Prostate gland (tissue), 2 donors: ENCODE measurements at regions not wholly inside any gene's neighbourhood (a gene's known extent, or its start where the extent isn't known, plus 50 kb on each side); places are given as distances from the start of the nearest gene placed in this dataset.

Source experiments
- DNase-seq: peaks from one replicate; pipeline ENCODE4 v3.0.0-alpha.2; 2019; ENCODE audit warnings: low spot score
- H3K27ac ChIP-seq, 2 donors: fragments of 200-600 bp; sonication (generic); 2 replicates each; pipeline ENCODE4 v1.5.1; 2017 to 2019
- H3K27me3 ChIP-seq: fragments of 200-600 bp; sonication (generic); replicated peaks from 2 replicates; pipeline ENCODE4 v1.5.1; 2019; ENCODE audit not compliant: insufficient read depth
- H3K36me3 ChIP-seq, 2 donors: fragments of 200-600 bp; sonication (generic); 1 replicate in 1 of 2; 2 replicates in 1 of 2; pipeline versions ENCODE4 v1.5.1 to v1.8.1; 2017 to 2019
- H3K4me1 ChIP-seq: fragments of 200-600 bp; sonication (generic); replicated peaks from 2 replicates; pipeline ENCODE4 v1.5.1; 2019
- H3K4me3 ChIP-seq, 2 donors: fragments of 200-600 bp; sonication (generic); 2 replicates each; pipeline ENCODE4 v1.5.1; 2017 to 2019
- H3K9me3 ChIP-seq: fragments of 200-600 bp; sonication (generic); 2 replicates; pipeline ENCODE4 v1.5.1; 2017
- WGBS: methylation state at CpG from one replicate; pipeline ENCODE4 v1.1.5; 2018; 5-methylcytosine and 5-hydroxymethylcytosine counted together
- intact Hi-C: fragments of 100-400 bp; cut with DNase I; formaldehyde crosslinking; loops from one replicate; pipeline ENCODE4 v1.14.2; 2022
- TF ChIP-seq, protein P1 (sequence below), 4 experiments: fragments of 200-600 bp in 2 of 4; fragments of 450-650 bp in 2 of 4; sonication (generic) in 2 of 4; IDR thresholded peaks; 1 replicate in 3 of 4; 2 replicates in 1 of 4; pipeline ENCODE4 v1.5.1; 2016 to 2019; ENCODE audit warnings: antibody characterized with exemption in 4 of 4, mild to moderate bottlenecking in 2 of 4, moderate library complexity in 2 of 4

DNA sequence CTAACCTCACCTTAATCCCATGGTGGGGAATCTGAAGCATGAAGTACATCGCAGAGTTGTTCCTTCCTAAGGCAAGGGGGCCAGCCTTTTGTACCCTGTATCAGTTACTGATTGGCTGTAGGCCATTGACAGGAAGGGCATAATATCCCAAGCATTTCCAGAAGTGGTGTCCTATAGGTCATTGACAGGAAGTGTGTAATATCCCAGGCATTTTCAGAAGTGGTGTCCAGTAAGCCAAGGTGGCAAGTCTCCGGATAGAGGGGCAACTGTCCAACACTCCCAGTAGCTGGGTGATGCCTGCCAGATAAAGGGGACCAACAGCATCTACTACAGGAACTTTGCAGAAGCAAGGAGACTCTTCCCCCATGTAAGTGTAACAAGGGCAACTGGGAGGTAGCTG lies 52.1 kb upstream of the MYRIP start:
- peaks cover 3% of the 10 kb centered on the region for H3K27me3 ChIP-seq
- no peaks in the 10 kb centered on the region for H3K4me1 ChIP-seq
- H3K9me3 ChIP-seq: no peaks in the 10 kb centered on the region
- DNase-seq: no peak
- WGBS: 84% methylated on average over 2 of the region's 2 CpGs
- H3K4me3 ChIP-seq: no peak overlapping the region
- TF ChIP-seq, protein P1, sequence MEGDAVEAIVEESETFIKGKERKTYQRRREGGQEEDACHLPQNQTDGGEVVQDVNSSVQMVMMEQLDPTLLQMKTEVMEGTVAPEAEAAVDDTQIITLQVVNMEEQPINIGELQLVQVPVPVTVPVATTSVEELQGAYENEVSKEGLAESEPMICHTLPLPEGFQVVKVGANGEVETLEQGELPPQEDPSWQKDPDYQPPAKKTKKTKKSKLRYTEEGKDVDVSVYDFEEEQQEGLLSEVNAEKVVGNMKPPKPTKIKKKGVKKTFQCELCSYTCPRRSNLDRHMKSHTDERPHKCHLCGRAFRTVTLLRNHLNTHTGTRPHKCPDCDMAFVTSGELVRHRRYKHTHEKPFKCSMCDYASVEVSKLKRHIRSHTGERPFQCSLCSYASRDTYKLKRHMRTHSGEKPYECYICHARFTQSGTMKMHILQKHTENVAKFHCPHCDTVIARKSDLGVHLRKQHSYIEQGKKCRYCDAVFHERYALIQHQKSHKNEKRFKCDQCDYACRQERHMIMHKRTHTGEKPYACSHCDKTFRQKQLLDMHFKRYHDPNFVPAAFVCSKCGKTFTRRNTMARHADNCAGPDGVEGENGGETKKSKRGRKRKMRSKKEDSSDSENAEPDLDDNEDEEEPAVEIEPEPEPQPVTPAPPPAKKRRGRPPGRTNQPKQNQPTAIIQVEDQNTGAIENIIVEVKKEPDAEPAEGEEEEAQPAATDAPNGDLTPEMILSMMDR (IDR thresholded peaks at IDR 0.05): no peak
- intact Hi-C loops: no loop called here
- no peaks in the 10 kb centered on the region for H3K36me3 ChIP-seq
- H3K27ac ChIP-seq: no peak overlapping the region
